SKM-1 (cell line): ENCODE measurements at regions not wholly inside any gene's neighbourhood (a gene's known extent, or its start where the extent isn't known, plus 50 kb on each side); places are given as distances from the start of the nearest gene placed in this dataset.

ENCODE experiments used
- DNase-seq: peaks from one replicate; lab custom pipeline; 2025; ENCODE audit not compliant: unreplicated experiment; lab: John Stamatoyannopoulos, UW

GRCh38 chr2:62370321-62371250 lies 135.4 kb downstream of the TMEM17 start:
- no peak for DNase-seq

- DNase-seq, result no peak
These were observed 136.3 kb downstream of the TMEM17 start for GRCh38 chr2:62369541-62370202.

- no peak for DNase-seq
These were observed 141.0 kb downstream of the TMEM17 start for GRCh38 chr2:62364791-62365528.

DNA sequence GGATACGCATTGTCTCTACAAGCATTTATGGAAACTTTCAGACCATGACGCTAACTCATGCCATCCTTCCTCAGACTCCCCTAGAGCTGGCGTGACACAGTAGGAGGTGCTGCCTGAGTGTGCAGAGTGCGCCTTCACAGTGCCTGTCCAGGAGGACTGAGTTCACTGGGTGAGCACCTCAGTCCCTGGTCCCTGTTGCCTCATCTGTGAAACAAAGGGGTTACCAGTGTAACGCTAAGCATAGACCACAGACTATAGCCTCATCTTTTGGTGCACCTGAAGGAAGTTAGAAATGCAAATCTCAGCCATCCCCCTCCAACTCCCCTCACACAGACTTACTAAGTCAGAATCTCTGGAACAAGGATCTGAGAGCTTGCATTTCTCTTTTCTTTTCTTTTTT lies 142.8 kb downstream of the TMEM17 start:
- no peak for DNase-seq

DNA sequence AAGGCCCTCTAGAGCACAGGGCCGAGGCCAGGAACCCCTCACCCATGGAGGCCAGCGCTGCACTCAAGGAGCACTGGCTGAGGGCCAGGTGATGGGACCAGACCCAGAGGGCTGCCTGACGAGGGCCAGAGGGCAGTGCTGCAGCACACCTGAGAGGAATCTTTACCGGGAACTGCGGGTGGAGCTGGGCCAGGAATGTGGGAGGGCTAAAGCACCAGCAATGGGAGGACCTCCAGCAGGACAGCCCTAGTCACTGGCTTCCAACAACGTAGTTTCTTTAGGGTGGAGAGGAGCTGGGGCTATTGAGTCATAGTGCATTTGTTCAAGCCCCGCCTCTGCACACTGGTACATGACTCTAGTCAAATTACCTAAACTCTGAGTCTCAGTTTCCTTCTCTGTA lies 143.4 kb downstream of the TMEM17 start:
- DNase-seq, result no peak

- no peak for DNase-seq
These were observed 144.0 kb downstream of the TMEM17 start for GRCh38 chr2:62361964-62362363.

DNA sequence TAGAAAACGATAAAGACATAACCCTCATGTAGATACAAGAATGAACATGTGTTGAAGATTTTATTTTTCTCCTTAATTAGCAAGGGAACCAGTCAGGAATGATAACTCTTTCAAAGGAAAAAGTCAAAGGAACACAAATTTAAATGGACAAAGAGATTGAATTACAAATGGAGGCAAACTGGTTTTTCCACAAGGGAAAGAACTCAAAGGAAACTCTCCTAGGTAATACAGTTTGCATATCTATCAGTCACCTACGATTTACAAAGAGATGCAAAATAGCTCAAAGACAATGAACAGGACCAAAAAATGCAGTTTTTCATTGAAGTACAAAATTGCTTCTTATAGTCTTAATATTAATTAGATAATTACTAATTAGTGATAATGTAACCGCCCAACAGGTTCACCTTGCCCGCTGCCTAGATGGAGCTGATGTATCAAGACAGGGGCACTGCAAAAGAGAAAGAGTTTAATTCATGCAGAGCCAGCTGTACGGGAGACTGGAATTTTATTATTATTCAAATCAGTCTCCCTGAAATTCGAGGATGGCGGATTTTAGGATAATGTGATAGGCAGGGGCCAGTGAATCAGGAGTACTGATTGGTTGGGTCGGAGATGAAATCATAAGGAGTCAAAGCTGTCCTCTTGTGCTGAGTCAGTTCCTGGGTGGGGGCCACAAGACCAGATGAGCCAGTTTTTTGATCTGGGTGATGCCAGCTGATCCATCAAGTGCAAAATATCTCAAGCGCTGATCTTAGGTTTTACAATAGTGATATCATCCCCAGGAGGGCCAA lies 151.0 kb downstream of the TMEM17 start:
- DNase-seq, result no peak

- DNase-seq, result no peak
These were observed 154.0 kb downstream of the TMEM17 start for GRCh38 chr2:62352031-62352430.

DNA sequence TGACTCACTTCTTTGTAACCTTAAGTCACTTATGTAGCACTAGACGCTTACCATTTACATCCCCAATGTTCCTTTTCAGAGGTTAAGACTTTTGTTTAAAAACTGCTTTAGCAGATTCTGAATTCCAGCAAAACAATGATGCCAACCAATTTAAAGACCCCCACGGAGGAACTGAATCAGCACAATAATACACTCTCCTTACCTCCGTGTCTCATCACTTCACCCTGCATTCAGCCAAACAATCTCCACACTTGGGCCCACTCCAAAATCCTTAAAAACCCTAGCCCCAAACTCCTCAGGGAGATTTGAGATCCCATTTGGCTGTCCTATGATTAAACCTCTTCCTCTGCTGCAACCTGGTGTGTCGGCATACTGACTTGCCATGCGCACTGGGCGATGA lies 153.9 kb downstream of the B3GNT2 start:
- DNase-seq, result no peak

GRCh38 chr2:62348700-62349099 lies 152.8 kb downstream of the B3GNT2 start:
- no peak for DNase-seq

- DNase-seq, result no peak
These were observed 151.8 kb downstream of the B3GNT2 start for GRCh38 chr2:62347563-62348270.

DNA sequence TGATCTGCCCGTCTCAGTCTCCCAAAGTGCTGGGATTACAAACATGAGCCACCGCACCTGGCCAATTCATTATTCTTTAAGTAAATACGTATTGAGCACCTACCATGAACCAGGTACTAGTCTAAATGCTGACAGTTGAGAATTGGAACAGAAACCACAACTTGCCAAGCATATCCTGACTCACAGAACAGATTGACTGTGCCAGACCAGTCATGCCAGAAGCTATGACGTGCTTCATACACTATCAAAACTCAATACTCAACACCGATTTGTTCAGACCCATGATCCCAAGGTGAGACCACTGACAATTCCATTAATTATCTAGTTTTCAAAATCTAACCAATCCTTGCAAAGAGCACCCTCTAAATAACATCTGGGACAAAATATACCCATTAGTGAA lies 148.6 kb downstream of the B3GNT2 start:
- no peak for DNase-seq

DNA sequence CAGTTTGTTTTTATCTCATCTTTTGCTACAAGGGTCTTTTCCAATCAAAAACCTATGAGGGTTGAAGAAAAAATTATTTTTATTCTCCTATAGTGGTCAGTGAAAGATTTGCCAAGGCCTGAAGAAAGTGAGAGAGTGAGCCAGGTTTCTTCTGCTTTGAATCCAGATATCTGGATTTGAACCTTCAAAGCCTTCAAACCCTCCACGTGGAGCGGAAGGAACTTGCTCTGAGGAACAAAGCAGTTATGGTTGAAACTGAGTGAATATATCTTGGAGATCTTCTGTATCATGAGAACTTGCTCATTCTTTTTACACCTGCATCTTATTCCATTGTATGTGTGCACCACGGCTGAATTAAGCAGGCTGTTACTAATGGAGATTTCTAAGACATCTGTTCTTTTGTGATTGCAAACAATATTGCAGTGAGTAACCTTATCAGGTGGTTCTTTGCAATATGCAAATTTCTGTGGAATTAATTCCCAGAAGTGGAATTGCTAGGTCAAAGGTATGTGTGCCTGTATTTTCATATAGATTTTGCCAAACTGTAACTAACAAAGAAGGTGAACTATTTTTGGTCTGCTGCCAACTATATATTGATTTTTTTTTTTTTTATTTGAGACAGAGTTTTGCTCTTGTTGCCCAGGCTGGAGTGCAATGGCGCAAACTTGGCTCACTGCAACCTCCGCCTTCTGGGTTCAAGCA lies 147.9 kb downstream of the B3GNT2 start:
- DNase-seq, result no peak

DNA sequence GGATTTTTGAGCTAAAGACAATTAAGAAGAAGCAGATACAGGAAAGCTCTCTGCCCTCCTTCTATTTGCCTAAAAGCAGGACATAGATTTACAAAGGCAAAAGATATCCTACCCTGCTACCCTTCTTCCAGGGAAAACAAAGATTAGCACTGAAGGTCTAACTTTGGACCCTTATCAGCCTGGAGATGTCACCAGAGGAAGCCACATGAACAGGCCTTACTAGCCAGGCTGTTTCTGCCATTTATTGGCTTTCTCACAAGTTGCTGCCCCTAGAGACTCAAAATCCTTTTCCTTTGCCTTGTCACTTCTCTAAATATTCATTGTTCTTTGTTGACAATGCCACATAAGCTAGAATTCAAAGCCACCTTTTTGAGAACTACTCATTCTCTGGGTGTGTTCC lies 147.3 kb downstream of the B3GNT2 start:
- DNase-seq, result no peak

DNA sequence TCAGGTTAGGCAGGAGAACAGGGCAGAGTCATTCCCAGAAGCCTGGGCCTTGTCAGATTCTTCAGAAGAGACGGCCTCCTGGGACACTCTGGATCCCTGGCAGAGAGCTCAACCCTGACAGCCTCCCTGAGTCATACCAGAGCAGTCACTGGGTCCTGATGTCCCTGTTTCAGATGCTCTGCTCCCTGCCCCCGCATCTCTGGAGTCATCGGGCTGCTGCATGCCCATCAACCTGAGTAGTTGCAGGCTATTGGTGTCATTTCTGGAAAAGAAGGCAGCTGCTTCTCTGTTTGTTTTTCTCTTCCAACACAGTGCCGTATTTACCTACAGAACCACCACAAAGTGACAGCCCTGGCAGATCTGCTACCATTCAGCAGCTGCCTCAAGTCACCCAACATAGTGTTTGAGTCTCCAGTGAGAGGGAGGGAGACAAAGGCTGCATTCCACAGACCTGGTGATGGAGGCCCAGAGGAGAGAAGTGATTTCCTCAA lies 145.1 kb downstream of the B3GNT2 start:
- no peak for DNase-seq

DNA sequence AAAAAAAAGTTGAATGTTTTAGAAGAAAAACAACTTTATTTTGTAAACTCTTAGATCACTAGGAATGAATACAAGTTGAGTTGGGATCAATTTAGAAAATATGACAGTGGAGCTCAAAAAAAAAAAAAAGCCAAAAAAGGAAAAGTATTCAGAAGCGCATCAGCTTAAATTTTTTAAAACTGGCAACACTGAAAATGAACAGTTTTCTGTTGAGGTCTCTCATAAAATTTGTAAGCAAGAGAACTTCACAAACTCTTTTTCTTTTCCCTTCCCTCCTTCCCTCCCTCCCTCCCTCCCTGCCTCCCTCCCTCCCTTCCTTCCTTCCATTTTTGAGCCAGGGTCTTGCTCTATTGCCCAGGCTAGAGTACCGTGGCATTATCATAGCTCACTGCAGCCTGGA lies 143.9 kb downstream of the B3GNT2 start:
- DNase-seq, result no peak

GRCh38 chr2:62339413-62339812 lies 143.5 kb downstream of the B3GNT2 start:
- no peak for DNase-seq

DNA sequence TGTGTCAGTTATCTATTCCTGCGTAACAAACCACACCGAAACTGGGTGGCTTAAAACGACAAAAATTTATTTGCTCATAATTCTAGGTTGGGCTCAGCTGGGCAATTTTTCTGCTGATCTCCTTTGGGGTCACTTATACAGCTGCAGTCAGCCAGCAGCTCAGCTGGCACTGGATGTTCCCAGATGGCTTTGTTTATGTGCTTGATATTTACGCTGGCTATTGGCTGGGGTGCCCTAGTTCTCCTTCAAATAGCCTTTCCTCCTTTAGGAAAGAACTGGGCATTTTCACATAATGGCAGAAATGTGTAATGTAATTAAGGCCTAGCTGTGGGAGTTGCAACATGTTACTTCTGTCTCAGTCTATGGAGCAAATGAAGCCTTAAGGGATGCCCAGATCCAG lies 142.2 kb downstream of the B3GNT2 start:
- no peak for DNase-seq

GRCh38 chr2:62337403-62337802 lies 141.5 kb downstream of the B3GNT2 start:
- DNase-seq, result no peak

- no peak for DNase-seq
These were observed 139.7 kb downstream of the B3GNT2 start for GRCh38 chr2:62335612-62336011.
